ENCODE measurements at regions not wholly inside any gene's neighbourhood (a gene's known extent, or its start where the extent isn't known, plus 50 kb on each side); places are given as distances from the start of the nearest gene placed in this dataset.

GRCh38 chr14:73786636-73787485 is 64.8 kb upstream of the PTGR2 start:
- Histone ChIP-seq H3F3A (ENCODE audit: low read depth) (no peaks in the 10 kb centered on the region), H3K27me3 (ENCODE audit: insufficient read depth, low read length, poor library complexity, severe bottlenecking) (no peaks in the 10 kb centered on the region), H2AFZ (ENCODE audit: low read length) (peak overlapping the region; percentile 95), H3K4me2 (ENCODE audit: low read depth, low read length, poor library complexity, severe bottlenecking) (peak overlapping the region; percentile 97), H3K9me2 (replicated peaks; ENCODE audit: low read depth, low read length) (no peaks in the 10 kb centered on the region), H3K9ac (ENCODE audit: low read depth, low read length, poor library complexity, severe bottlenecking) (peak overlapping the region; percentile 95), H3K4me3 (ENCODE audit: low read length, poor library complexity, severe bottlenecking) (peak overlapping the region; percentile 87), H3K9me3 (ENCODE audit: insufficient read depth, low read depth, low read length) (no peaks in the 10 kb centered on the region), H3K36me3 (ENCODE audit: insufficient read depth, low read length) (no peaks in the 10 kb centered on the region), H4K20me1 (ENCODE audit: insufficient read depth, low read length, poor library complexity, severe bottlenecking) (peaks cover 31% of the 10 kb centered on the region), H3K79me2 (ENCODE audit: insufficient read depth, low read length) (peaks cover 63% of the 10 kb centered on the region), H3K4me1 (ENCODE audit: insufficient read depth, low read length, poor library complexity, severe bottlenecking) (peaks cover 56% of the 10 kb centered on the region)
- no peak for TF ChIP-seq EZH2phosphoT487 (IDR thresholded peaks at IDR 0.05; ENCODE audit: borderline replicate concordance)
- TF ChIP-seq, protein P1, sequence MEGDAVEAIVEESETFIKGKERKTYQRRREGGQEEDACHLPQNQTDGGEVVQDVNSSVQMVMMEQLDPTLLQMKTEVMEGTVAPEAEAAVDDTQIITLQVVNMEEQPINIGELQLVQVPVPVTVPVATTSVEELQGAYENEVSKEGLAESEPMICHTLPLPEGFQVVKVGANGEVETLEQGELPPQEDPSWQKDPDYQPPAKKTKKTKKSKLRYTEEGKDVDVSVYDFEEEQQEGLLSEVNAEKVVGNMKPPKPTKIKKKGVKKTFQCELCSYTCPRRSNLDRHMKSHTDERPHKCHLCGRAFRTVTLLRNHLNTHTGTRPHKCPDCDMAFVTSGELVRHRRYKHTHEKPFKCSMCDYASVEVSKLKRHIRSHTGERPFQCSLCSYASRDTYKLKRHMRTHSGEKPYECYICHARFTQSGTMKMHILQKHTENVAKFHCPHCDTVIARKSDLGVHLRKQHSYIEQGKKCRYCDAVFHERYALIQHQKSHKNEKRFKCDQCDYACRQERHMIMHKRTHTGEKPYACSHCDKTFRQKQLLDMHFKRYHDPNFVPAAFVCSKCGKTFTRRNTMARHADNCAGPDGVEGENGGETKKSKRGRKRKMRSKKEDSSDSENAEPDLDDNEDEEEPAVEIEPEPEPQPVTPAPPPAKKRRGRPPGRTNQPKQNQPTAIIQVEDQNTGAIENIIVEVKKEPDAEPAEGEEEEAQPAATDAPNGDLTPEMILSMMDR (conservative IDR thresholded peaks at IDR 0.05; ENCODE audit: low read length), result no peak

DNA sequence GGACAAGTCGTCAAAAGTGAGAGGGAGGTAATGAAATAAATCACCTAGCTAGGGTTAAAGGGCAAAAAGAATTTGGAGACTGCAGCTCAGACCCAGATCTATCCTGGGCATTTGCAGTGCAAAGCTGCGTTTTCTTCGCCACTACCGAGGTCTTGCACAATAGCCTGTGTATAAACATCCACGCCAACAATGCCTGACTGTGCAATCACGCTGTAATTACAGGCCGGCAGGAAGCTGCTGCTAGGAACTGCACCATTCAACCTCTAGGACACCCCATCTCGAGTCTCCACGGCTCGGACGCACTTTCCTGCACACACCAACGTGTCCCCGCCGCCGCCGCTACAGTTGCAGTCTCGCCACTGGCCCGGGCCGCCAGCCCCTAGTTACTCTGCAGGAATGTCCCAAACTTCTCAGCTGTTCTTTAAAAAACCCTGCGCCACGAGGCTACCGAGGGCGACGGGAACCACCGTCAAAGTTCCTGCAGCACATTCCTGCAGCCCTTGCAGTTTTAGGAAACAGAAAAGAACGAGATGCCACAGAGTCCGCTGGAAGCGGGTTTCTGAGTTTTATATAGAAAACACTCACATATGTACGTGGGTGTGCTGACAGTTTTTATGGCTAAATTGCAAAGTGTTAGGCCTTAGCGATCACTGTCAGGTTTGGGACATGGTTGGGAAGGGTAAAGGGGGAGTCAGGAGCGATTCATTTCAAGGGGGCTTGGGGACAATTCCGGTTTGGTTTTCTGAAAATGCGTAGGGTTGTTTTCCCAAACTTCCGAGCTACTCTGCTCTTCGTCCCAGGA is 65.6 kb upstream of the PTGR2 start:
- no peaks in the 10 kb centered on the region for H3K27me3 ChIP-seq (ENCODE audit: insufficient read depth, low read length, poor library complexity, severe bottlenecking)

DNA sequence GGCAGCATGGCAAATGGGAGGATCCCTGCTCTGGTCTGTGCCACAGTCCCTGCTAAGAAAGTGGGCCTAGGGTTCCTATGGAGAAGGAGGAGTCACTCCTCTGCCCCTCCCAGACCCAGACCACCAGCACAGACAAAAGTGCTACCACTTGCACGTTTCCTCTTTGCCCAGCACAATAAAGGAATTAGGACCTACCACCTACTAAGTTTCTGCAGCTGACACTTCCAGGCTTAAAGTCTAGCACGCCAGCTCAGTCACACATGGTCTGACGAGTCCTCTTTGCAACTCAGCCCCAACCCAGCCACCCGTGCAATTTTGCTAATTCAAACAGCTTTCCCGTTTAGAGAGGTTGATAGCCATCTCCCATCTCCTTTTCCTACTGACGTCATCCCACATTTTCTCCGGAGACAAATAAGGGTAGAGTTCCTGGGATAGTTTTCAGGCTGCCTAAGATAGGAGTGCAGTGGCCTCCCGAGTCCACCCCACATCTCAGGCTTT is 66.2 kb upstream of the PTGR2 start:
- peaks cover 78% of the 10 kb centered on the region for H3K79me2 ChIP-seq (ENCODE audit: insufficient read depth, low read length)
- H4K20me1 ChIP-seq (ENCODE audit: insufficient read depth, low read length, poor library complexity, severe bottlenecking), result peaks cover 31% of the 10 kb centered on the region
- H3K27me3 ChIP-seq (ENCODE audit: insufficient read depth, low read length, poor library complexity, severe bottlenecking), result no peaks in the 10 kb centered on the region
- peak overlapping the region; percentile 87 for H3K4me3 ChIP-seq (ENCODE audit: low read length, poor library complexity, severe bottlenecking)
- peaks cover 56% of the 10 kb centered on the region for H3K4me1 ChIP-seq (ENCODE audit: insufficient read depth, low read length, poor library complexity, severe bottlenecking)
- H3K9ac ChIP-seq (ENCODE audit: low read depth, low read length, poor library complexity, severe bottlenecking), result peak overlapping the region; percentile 95
- no peaks in the 10 kb centered on the region for H3K36me3 ChIP-seq (ENCODE audit: insufficient read depth, low read length)
- no peaks in the 10 kb centered on the region for H3K9me2 ChIP-seq (replicated peaks; ENCODE audit: low read depth, low read length)
- no peaks in the 10 kb centered on the region for H3K9me3 ChIP-seq (ENCODE audit: insufficient read depth, low read depth, low read length)
- TF ChIP-seq, protein P1 (conservative IDR thresholded peaks at IDR 0.05; ENCODE audit: low read length), result no peak
- TF ChIP-seq EZH2phosphoT487 (IDR thresholded peaks at IDR 0.05; ENCODE audit: borderline replicate concordance), result no peak
- H2AFZ ChIP-seq (ENCODE audit: low read length), result no peak overlapping the region
- no peaks in the 10 kb centered on the region for H3F3A ChIP-seq (ENCODE audit: low read depth)
- H3K4me2 ChIP-seq (ENCODE audit: low read depth, low read length, poor library complexity, severe bottlenecking), result peak overlapping the region; percentile 95

More for the DNA sequence above, 65.6 kb upstream of the PTGR2 start:
- H3K4me3 ChIP-seq (ENCODE audit: low read length, poor library complexity, severe bottlenecking), result peak overlapping the region; percentile 87
- no peaks in the 10 kb centered on the region for H3K9me3 ChIP-seq (ENCODE audit: insufficient read depth, low read depth, low read length)
- no peaks in the 10 kb centered on the region for H3F3A ChIP-seq (ENCODE audit: low read depth)
- H3K4me2 ChIP-seq (ENCODE audit: low read depth, low read length, poor library complexity, severe bottlenecking), result peak overlapping the region; percentile 95
- peak overlapping the region; percentile 95 for H3K9ac ChIP-seq (ENCODE audit: low read depth, low read length, poor library complexity, severe bottlenecking)
- no peaks in the 10 kb centered on the region for H3K9me2 ChIP-seq (replicated peaks; ENCODE audit: low read depth, low read length)
- peaks cover 31% of the 10 kb centered on the region for H4K20me1 ChIP-seq (ENCODE audit: insufficient read depth, low read length, poor library complexity, severe bottlenecking)
- H2AFZ ChIP-seq (ENCODE audit: low read length), result peak overlapping the region; percentile 11
- peaks cover 71% of the 10 kb centered on the region for H3K79me2 ChIP-seq (ENCODE audit: insufficient read depth, low read length)
- no peak for TF ChIP-seq EZH2phosphoT487 (IDR thresholded peaks at IDR 0.05; ENCODE audit: borderline replicate concordance)
- TF ChIP-seq, protein P1 (conservative IDR thresholded peaks at IDR 0.05; ENCODE audit: low read length), result no peak; the same call in 1 of the 2 replicates
- no peaks in the 10 kb centered on the region for H3K36me3 ChIP-seq (ENCODE audit: insufficient read depth, low read length)
- peaks cover 56% of the 10 kb centered on the region for H3K4me1 ChIP-seq (ENCODE audit: insufficient read depth, low read length, poor library complexity, severe bottlenecking)
